Panc1 (cell line): ENCODE measurements at regions not wholly inside any gene's neighbourhood (a gene's known extent, or its start where the extent isn't known, plus 50 kb on each side); places are given as distances from the start of the nearest gene placed in this dataset.

Source experiments
- CTCF ChIP-seq: fragments of 450-650 bp; IDR thresholded peaks from 2 replicates; pipeline ENCODE4 v1.5.1; 2017; ENCODE audit warnings: mild to moderate bottlenecking
- POLR2AphosphoS5 ChIP-seq: IDR thresholded peaks from 2 replicates; pipeline ENCODE4 v1.6.1; 2012; ENCODE audit warnings: mild to moderate bottlenecking, low read depth, low read length, moderate library complexity
- REST ChIP-seq, 2 experiments: IDR thresholded peaks; 2 replicates each; pipeline ENCODE4 v1.6.1; 2011 to 2012; ENCODE audit warnings: low read depth in 2 of 2, control low read depth in 1 of 2, low read length in 1 of 2, mild to moderate bottlenecking in 1 of 2, moderate library complexity in 1 of 2; ENCODE audit not compliant: insufficient read depth in 1 of 2
- SIN3A ChIP-seq: IDR thresholded peaks from 2 replicates; pipeline ENCODE4 v1.6.1; 2012; ENCODE audit warnings: low read depth, mild to moderate bottlenecking, low read length, moderate library complexity, borderline replicate concordance; ENCODE audit not compliant: insufficient read depth

GRCh38 chr1:222250376-222250775 lies 297.5 kb downstream of the HHIPL2 start:
- TF ChIP-seq CTCF (no peak), POLR2AphosphoS5 (no peak), REST (IDR thresholded peaks at IDR 0.05; ENCODE audit: insufficient read depth in 1 of 2, low read depth in 2 of 2, low read length in 1 of 2) (no peak), SIN3A (no peak)
